ENCODE measurements at regions not wholly inside any gene's neighbourhood (a gene's known extent, or its start where the extent isn't known, plus 50 kb on each side); places are given as distances from the start of the nearest gene placed in this dataset.

DNA sequence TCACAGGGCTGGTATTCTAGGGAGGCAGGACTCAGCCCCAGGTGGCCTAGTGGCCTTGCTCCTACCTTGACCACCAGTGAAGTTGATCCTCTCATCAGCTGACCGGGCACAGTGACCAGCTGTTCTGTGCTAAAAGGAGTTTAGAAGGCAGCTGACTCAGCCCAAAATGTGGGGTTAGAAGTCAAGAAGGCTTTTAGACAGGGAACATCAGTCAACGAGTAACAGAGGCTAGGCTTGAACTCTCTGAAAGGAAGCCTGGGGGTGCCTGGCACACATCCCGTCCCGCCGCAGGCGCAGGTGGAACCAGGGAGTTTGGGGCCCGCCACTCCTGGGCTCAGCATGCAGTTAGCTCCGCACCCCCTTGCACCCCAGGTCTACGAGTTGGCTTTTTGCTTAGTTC lies 114.9 kb upstream of the SLC45A1 start:
- no peak for DNase-seq (ENCODE audit: low read depth, low spot score)

GRCh38 chr1:8202182-8202905 lies 115.6 kb upstream of the SLC45A1 start:
- DNase-seq (ENCODE audit: low read depth, low spot score): no peak

GRCh38 chr1:8201331-8201861 lies 116.5 kb upstream of the SLC45A1 start:
- no peak for DNase-seq (ENCODE audit: low read depth, low spot score)

DNA sequence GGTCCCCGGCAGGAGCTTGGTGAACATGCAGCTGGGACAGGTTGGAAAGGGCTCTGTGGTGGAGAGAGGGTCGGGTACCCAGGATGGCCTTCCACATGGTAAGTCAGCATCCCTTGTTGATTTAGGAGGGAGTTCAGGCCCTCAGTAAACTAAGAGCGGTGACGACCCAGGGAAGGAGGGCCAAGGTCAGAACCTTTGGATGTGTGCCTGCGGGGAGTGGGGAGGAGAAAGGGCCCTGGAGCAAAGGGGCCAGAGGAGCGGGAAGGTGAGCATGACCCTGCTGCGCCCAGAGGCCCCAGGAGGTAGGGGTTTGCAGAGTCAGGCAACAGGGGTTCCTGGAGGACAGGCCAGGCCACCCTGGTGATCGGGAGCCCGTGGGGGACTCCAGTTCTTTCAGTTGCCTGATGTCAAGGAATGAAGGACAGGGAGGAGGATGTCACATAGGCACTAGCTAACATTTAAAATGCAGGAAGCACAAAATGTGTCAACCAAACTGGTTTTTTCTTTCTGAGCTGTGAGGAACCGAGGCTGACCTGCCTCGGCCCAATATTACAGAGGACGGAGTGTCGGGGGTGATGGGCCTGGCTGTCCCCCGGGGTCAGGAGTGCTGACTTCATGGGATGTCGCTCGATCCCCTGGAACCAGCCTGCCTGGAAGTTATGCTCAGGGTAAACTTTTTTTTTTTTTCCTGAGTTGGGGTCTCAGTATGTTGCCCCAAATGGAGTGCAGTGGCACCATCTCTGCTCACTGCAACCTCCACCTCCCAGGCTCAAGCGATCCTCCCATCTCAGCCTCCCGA lies 117.4 kb upstream of the SLC45A1 start:
- no peak for DNase-seq (ENCODE audit: low read depth, low spot score)

DNA sequence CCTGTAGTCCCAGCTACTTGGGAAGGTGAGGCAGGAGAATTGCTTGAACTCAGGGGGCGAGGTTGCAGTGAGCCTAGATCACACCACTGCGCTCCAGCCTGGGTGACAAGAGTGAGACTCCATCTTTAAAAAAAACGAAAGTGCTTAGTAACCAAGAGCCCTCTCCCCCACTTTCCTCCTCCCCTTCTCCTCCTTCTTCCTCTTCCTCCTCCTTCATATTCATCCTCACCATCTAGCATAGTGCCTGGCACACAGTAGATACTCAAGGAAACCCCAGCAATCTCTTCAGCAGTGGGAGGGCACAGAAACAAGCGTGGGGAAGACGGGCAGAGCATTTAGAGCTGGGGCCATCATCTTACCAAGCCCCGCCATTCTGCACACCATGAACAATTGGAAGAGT lies 119.4 kb upstream of the SLC45A1 start:
- DNase-seq (ENCODE audit: low read depth, low spot score): no peak

DNA sequence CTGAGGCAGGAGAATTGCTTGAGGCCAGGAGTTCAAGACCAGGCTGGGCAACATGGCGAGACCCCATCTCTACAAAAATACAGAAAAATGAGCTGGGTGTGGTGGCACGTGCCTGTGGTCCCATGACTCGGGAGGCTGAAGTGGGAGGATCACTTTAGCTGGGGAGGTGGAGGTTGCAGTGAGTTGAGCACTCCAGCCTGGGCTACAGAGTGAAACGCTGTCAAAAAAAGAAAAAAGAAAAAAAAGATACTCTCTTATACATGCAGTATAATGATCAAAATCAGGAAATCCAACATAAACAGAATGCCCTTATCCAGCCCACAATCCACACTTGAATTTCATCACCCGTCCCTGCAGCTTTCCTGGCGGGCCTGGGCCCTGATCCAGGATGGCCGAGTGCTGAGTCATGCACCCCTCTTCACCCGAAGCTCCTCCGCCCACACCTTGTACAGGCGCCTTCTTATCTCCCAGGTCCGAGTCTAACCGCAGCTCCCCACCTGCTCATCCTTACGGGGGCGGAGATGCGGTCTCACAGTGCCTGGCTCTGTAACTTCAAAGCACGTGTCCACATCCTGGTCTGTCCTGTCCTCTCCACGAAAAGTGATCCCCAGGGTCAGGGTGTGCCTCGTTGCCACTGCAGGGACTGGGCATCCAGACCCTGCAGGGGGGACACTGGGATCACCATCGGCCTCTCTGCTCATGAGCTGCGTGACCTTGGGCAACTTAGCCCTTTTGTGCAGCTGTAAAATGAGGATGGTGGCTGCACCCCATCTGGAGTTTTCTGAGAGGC lies 120.2 kb upstream of the SLC45A1 start:
- no peak for DNase-seq (ENCODE audit: low read depth, low spot score)

DNA sequence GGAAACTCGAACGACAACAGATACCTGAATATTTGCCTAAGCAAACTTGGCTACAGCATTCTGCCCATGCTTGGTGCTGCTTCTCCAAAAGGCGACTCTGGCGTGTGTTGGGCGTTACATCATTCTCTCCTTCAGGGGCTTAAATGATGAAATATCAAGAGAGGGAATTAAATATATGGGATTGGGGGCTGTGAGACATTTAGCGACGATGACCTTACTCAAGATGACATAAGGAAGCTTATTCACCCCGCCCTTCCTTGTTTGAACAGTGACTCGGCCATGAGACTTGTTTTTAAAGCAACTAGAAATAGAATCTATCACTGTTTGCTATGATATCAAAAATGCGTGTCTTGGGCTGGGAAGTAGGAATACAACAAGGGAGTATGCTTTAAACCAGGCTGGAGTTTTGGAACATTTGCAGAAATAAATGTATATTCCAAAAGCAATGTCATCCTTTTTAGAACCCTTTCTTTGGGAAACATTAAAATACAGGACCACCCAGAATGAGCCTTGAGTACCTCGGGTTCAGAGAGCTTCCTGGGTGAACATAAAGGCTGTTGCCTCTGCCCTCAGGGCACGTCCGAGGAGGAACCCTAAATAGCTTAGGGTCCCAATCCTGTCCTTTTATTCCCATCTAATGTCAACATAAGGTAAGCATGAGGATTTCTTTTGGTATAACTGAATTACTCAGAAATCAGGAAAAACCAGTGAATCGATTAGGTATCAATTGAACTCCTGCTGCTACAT lies 123.3 kb upstream of the SLC45A1 start:
- DNase-seq (ENCODE audit: low read depth, low spot score): no peak

DNA sequence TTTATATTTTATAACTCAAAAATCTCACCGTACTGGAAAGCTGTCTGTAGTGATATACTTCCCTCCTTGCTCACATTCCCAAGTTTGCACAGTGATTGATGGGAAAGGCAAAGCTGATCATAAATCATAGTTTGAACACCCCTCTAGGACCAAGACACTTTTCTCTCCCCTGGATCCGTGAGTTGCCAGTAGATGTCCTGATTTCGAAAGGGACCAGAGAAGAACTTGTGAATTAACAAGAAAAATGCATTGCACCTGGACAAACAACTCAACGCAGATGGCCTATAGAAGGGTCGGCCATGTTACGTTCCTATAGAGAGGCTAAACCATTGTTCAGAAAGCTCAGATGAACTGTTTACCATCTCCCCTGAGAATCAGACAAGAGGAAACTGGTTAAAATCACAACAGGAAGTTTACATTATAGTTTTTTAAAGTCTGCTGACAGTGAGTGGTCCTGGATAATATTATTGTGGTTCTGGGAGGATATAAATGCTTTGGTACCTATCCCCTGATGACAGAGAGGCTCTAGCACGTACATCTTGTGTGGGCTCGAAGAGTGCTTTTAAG lies 124.0 kb upstream of the SLC45A1 start:
- DNase-seq (ENCODE audit: low read depth, low spot score): no peak

DNA sequence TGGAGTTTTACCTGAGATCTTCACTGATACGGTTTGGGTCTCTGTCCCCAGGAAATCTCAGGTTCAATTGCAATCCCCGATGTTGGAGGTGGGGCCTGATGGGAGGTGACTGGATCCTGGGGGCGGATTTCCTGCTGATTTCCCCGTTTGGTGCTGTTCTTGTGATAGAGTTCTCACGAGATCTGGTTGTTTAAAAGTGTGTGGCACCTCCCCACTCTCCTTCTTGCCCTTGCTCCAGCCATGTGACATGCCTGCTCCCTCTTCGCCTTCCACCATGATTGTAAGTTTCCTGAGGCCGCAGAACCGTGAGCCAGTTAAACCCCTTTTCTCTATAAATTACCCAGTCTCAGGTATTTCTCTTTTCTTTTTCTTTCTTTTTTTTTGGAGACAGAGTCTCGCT lies 126.4 kb upstream of the SLC45A1 start:
- no peak for DNase-seq (ENCODE audit: low read depth, low spot score)

DNA sequence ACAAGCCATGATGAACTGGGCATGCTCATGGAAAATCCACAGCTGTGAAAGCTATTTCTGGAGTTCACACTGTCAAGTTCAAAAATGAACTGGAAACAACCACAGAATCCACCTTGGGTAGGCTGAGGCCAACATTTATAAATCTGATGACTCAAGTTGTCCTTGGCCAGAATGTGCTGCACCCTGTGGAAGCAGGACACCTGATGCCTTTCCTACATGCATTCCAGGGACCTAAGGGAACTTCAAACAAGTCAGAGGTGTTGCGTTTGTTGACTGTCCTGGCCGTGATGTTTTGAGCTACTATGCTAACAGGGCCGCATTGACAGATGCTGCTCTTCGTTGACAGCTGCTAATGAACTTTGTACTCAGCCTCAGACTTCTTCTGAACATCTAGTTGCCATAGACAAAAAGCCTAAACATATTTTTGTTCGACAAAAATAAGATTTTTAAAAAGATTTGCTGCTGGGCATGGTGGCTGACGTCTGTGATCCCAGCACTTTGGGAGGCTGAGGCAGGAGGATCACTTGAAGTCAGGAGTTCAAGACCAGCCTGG lies 127.9 kb upstream of the SLC45A1 start:
- no peak for DNase-seq (ENCODE audit: low read depth, low spot score)

GRCh38 chr1:8185400-8185799 lies 132.5 kb upstream of the SLC45A1 start:
- DNase-seq (ENCODE audit: low read depth, low spot score): no peak

DNA sequence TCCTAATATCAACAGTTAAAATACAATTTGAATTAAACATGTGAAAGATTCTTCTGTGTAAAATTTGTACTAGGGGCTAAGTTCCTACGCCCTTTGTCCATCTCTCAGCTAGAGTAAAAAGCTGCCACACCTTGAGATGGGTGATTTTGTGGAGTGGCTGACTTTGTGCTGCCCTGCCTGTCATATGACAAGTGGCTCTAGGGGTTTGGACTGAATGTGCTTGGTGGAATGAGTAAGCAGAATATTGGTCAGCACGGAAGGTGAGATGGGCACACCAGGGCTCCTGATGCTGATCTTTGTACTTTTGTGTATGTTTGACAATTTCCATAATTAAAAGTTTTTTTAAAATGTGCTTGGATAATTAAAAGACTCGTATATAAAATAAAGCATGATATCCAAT lies 133.6 kb upstream of the SLC45A1 start:
- no peak for DNase-seq (ENCODE audit: low read depth, low spot score)

GRCh38 chr1:8182034-8182761 lies 135.7 kb upstream of the SLC45A1 start:
- DNase-seq (ENCODE audit: low read depth, low spot score): no peak

- no peak for DNase-seq (ENCODE audit: low read depth, low spot score)
Observed at GRCh38 chr1:8179132-8179793, 138.7 kb upstream of the SLC45A1 start.

DNA sequence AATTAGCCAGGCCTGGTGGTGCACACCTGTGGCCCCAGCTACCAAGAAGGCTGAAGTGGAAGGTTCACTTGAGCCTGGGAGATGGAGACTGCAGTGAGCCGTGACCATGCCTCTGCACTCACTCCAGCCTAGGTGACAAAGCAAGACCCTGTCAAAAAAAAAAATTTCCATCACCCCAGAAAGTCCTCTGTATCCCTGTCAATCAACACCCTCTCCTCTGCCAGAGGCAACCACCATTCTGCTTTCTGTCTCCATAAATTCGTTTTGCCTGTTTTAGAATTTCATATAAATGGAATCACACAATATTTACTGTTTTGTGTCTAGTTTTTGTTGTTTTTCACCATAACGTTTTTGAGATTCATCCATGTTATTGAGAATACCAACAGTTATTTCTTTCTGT lies 141.6 kb upstream of the SLC45A1 start:
- DNase-seq (ENCODE audit: low read depth, low spot score): no peak

- DNase-seq (ENCODE audit: low read depth, low spot score): no peak
Observed at GRCh38 chr1:8174807-8175206, 143.1 kb upstream of the SLC45A1 start.

DNA sequence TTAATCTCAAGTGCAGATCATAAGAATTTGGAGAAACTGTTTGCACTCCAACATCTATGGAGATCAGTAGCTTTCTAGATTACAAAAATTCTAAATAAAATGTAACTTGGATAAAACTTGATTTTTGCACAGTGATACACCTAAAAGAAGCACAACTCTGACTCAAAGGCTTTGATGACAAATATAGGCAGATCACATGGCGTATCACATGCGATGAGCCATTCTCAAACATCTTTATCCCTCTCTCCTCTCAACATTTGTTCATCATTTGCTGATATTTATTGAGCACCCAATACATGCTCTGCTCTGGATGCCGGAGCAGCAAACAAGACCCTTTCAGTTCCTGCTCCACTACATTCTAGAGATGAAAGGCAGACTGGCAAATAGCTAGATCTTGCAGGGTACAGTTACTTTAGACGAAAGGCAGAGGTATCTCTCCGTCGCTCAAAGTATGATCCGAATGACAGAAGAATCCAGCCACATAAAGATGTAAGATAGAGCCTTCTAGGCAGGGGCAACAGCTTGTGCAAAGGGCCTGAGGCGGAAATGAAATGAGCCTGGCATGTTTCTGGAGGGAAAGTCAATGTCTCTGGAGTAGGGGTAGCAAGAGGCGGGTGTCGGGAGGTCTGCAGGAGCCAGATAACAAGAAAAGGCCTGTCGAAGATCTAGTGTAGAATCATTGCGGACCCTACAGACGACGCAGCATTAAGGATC lies 145.8 kb upstream of the ERRFI1 start:
- no peak for DNase-seq (ENCODE audit: low read depth, low spot score)

- DNase-seq (ENCODE audit: low read depth, low spot score): no peak
Observed at GRCh38 chr1:8170059-8170835, 144.1 kb upstream of the ERRFI1 start.

All from brain pericyte (primary cell).